Astrocyte (in vitro differentiated cells and primary cell): ENCODE measurements at regions not wholly inside any gene's neighbourhood (a gene's known extent, or its start where the extent isn't known, plus 50 kb on each side); places are given as distances from the start of the nearest gene placed in this dataset.

ENCODE experiments used
- DNase-seq: peaks from one replicate; pipeline ENCODE4 v3.0.0-alpha.2; 2010; ENCODE audit warnings: low read depth
- FAIRE-seq: peaks from 2 replicates; lab custom pipeline; 2011; peaks lifted over from hg19 to GRCh38; lab: Jason Lieb, UNC
- H2AFZ ChIP-seq: 2 replicates; pipeline ENCODE4 v1.6.0; 2012; ENCODE audit warnings: low read depth, low read length, inconsistent platforms
- H3K27ac ChIP-seq: 2 replicates; pipeline ENCODE4 v1.5.1; 2011; ENCODE audit warnings: low read depth, low read length, inconsistent platforms
- H3K27me3 ChIP-seq: 2 replicates; pipeline ENCODE4 v1.6.0; 2011; ENCODE audit warnings: low read length, inconsistent platforms; ENCODE audit not compliant: insufficient read depth
- H3K36me3 ChIP-seq: 2 replicates; pipeline ENCODE4 v1.5.1; 2011; ENCODE audit warnings: low read length, inconsistent platforms; ENCODE audit not compliant: insufficient read depth
- H3K4me1 ChIP-seq: 2 replicates; pipeline ENCODE4 v1.5.1; 2011; ENCODE audit warnings: low read length, inconsistent platforms; ENCODE audit not compliant: insufficient read depth
- H3K4me2 ChIP-seq: 2 replicates; pipeline ENCODE4 v1.6.0; 2012; ENCODE audit warnings: low read length, inconsistent platforms
- H3K4me3 ChIP-seq: 2 replicates; pipeline ENCODE4 v1.5.1; 2011; ENCODE audit warnings: low read depth, mild to moderate bottlenecking, low read length, inconsistent platforms; ENCODE audit not compliant: insufficient read depth
- H3K79me2 ChIP-seq: 2 replicates; pipeline ENCODE4 v1.6.0; 2012; ENCODE audit warnings: mild to moderate bottlenecking, low read length, inconsistent platforms; ENCODE audit not compliant: insufficient read depth
- H3K9ac ChIP-seq: 2 replicates; pipeline ENCODE4 v1.6.0; 2012; ENCODE audit warnings: mild to moderate bottlenecking, low read length, inconsistent platforms
- H3K9me3 ChIP-seq: 2 replicates; pipeline ENCODE4 v1.5.1; 2012; ENCODE audit warnings: low read depth, mild to moderate bottlenecking, low read length, inconsistent platforms; ENCODE audit not compliant: insufficient read depth
- H4K20me1 ChIP-seq: 2 replicates; pipeline ENCODE4 v1.6.0; 2012; ENCODE audit warnings: low read length, inconsistent platforms; ENCODE audit not compliant: insufficient read depth
- H3K27ac Mint-ChIP-seq: one replicate; pipeline ENCODE4 v1.8.0; 2021; ENCODE audit warnings: mild to moderate bottlenecking, mixed read lengths; ENCODE audit not compliant: unreplicated experiment
- H3K27me3 Mint-ChIP-seq: one replicate; pipeline ENCODE4 v1.8.0; 2021; ENCODE audit warnings: low read depth, mixed read lengths; ENCODE audit not compliant: unreplicated experiment
- H3K36me3 Mint-ChIP-seq: one replicate; pipeline ENCODE4 v1.8.0; 2021; ENCODE audit warnings: low read depth, mixed read lengths; ENCODE audit not compliant: unreplicated experiment
- H3K4me1 Mint-ChIP-seq: one replicate; pipeline ENCODE4 v1.8.0; 2021; ENCODE audit warnings: low read depth, mixed read lengths; ENCODE audit not compliant: unreplicated experiment
- H3K4me3 Mint-ChIP-seq: one replicate; pipeline ENCODE4 v1.8.0; 2021; ENCODE audit warnings: mild to moderate bottlenecking, moderate library complexity, mixed read lengths; ENCODE audit not compliant: unreplicated experiment
- H3K9me3 Mint-ChIP-seq: one replicate; pipeline ENCODE4 v1.8.0; 2021; ENCODE audit warnings: mild to moderate bottlenecking, mixed read lengths; ENCODE audit not compliant: unreplicated experiment
- CTCF ChIP-seq: IDR thresholded peaks from 2 replicates; pipeline ENCODE4 v1.5.1; 2011; ENCODE audit warnings: low read depth, mild to moderate bottlenecking, inconsistent platforms, low read length, moderate library complexity; ENCODE audit not compliant: insufficient read depth
- EZH2 ChIP-seq: IDR thresholded peaks from 2 replicates; pipeline ENCODE4 v1.6.1; 2012; ENCODE audit warnings: mild to moderate bottlenecking, low read length, inconsistent platforms; ENCODE audit not compliant: insufficient read depth

- DNase-seq (no peak), FAIRE-seq (no peak)
- H3K36me3 Mint-ChIP-seq = no peaks in the 10 kb centered on the region
- H3K27ac Mint-ChIP-seq = no peak overlapping the region
- Histone ChIP-seq H3K4me2 (no peak overlapping the region), H3K79me2 (no peaks in the 10 kb centered on the region), H3K27ac (no peak overlapping the region), H2AFZ (no peak overlapping the region), H3K4me3 (no peak overlapping the region), H3K27me3 (no peaks in the 10 kb centered on the region), H3K9me3 (no peaks in the 10 kb centered on the region), H3K36me3 (no peaks in the 10 kb centered on the region), H3K4me1 (no peaks in the 10 kb centered on the region), H4K20me1 (no peaks in the 10 kb centered on the region), H3K9ac (no peak overlapping the region)
- H3K4me1 Mint-ChIP-seq = no peaks in the 10 kb centered on the region
- TF ChIP-seq CTCF (no peak), EZH2 (no peak)
- H3K27me3 Mint-ChIP-seq = no peaks in the 10 kb centered on the region
- H3K9me3 Mint-ChIP-seq = peaks cover under 1% of the 10 kb centered on the region
- no peak overlapping the region for H3K4me3 Mint-ChIP-seq
Measured at GRCh38 chr5:91534332-91534731, 151.2 kb upstream of the ARRDC3 start.

- Histone ChIP-seq H3K4me3 (no peak overlapping the region), H4K20me1 (no peaks in the 10 kb centered on the region), H3K36me3 (no peaks in the 10 kb centered on the region), H3K4me2 (no peak overlapping the region), H3K9me3 (no peaks in the 10 kb centered on the region), H3K79me2 (no peaks in the 10 kb centered on the region), H2AFZ (no peak overlapping the region), H3K4me1 (no peaks in the 10 kb centered on the region), H3K27ac (no peak overlapping the region), H3K9ac (no peak overlapping the region), H3K27me3 (no peaks in the 10 kb centered on the region)
- Mint-ChIP-seq H3K27ac (no peak overlapping the region), H3K27me3 (no peaks in the 10 kb centered on the region), H3K36me3 (no peaks in the 10 kb centered on the region), H3K4me3 (no peak overlapping the region), H3K4me1 (no peaks in the 10 kb centered on the region), H3K9me3 (peaks cover 3% of the 10 kb centered on the region)
- TF ChIP-seq EZH2 = no peak
- TF ChIP-seq CTCF = no peak
- DNase-seq (no peak), FAIRE-seq (no peak)
Measured at GRCh38 chr5:91532779-91533178, 149.7 kb upstream of the ARRDC3 start.

- H3K27me3 ChIP-seq = no peaks in the 10 kb centered on the region
- Mint-ChIP-seq H3K27ac (no peak overlapping the region), H3K9me3 (peaks cover 3% of the 10 kb centered on the region), H3K27me3 (no peaks in the 10 kb centered on the region), H3K4me3 (no peak overlapping the region), H3K36me3 (no peaks in the 10 kb centered on the region), H3K4me1 (no peaks in the 10 kb centered on the region)
- H3K79me2 ChIP-seq = no peaks in the 10 kb centered on the region
- H4K20me1 ChIP-seq = no peaks in the 10 kb centered on the region
- FAIRE-seq (no peak), DNase-seq (no peak)
- no peak overlapping the region for H3K27ac ChIP-seq
- H3K4me1 ChIP-seq = no peaks in the 10 kb centered on the region
- no peaks in the 10 kb centered on the region for H3K36me3 ChIP-seq
- no peaks in the 10 kb centered on the region for H3K9me3 ChIP-seq
- H3K9ac ChIP-seq = no peak overlapping the region
- H2AFZ ChIP-seq = no peak overlapping the region
- no peak for TF ChIP-seq EZH2
- TF ChIP-seq CTCF = no peak
- H3K4me3 ChIP-seq = no peak overlapping the region
- H3K4me2 ChIP-seq = no peak overlapping the region
Measured at GRCh38 chr5:91532281-91532680, 149.2 kb upstream of the ARRDC3 start.
